ENCODE measurements at regions not wholly inside any gene's neighbourhood (a gene's known extent, or its start where the extent isn't known, plus 50 kb on each side); places are given as distances from the start of the nearest gene placed in this dataset.
"Not testable (repeated sequence)": the region's sequence is repeated elsewhere in the genome, so short reads cannot be mapped to it uniquely, and the experiment has no call there.

GRCh38 chr4:27964095-27964494, 1103.5 kb downstream of the STIM2 start:
- DNase-seq (ENCODE audit: low spot score) = no peak

- no peak for DNase-seq (ENCODE audit: low spot score)
These were observed 1106.0 kb downstream of the STIM2 start for GRCh38 chr4:27966664-27967063.

GRCh38 chr4:27973056-27973455, 1112.4 kb downstream of the STIM2 start:
- peak; percentile 73 for DNase-seq (ENCODE audit: low spot score)

DNA sequence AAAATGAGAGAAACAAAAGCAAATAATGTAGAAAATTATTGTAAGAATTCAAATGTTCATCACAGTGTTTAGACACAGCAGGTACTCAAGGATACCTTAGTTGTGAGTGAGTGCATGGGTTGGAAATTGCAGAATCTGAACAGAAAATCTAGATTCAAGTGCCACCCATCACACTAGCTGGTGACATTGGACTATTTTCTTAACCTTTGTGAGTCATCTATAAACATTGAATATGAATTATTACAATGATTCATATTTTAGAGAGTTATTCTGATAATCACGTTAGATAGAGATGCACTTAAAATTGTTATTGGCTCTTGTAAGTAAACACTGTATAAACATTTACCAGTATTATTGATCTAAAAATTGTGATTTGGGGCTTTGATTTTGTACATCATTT, 1113.1 kb downstream of the STIM2 start:
- no peak for DNase-seq (ENCODE audit: low spot score)

DNA sequence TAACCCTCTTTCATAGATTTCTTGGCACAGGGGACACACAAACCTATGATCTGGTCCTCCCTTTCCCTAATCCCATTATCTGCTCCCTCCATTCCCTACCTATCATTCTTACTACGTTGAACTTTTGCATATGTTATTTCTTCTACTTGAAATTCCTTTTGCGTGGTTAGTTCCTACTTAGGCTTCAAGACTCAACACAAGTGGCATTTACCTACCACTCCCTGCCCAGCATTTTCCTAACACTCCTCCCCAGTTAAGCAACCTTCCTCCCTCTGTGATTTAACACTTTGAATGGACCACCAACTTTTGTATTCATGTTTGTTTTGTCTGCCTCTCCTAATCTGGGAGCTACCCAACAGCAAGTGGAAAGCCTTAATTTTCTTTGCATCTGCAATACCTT, 1113.7 kb downstream of the STIM2 start:
- no peak for DNase-seq (ENCODE audit: low spot score)

GRCh38 chr4:27974881-27975280, 1114.2 kb downstream of the STIM2 start:
- DNase-seq (ENCODE audit: low spot score) = not testable (repeated sequence)

DNA sequence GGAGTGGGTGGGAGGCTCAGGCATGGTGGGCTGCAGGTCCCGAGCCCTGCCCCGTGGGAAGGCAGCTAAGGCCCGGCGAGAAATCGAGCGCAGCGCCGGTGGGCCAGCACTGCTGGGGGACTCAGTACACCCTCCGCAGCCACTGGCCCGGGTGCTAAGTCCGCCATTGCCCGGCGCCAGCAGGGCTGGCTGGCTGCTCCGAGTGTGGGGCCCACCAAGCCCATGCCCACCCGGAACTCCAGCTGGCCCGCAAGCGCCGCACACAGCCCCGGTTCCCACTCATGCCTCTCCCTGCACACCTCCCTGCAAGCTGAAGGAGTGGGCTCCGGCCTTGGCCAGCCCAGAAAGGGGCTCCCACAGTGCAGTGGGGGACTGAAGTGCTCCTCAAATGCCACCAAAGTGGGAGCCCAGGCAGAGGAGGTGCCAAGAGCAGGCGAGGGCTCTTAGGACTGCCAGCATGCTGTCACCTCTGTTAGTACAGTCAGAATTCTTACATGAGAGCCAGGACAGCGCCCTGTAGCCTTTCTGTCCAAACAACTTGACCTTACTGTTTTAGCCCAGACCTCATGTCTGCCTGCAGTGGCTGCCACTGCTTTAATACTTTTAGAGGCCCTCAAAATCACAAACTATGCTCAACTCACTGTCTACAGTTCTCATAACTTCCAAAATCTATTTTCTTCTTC, 1117.9 kb downstream of the STIM2 start:
- DNase-seq (ENCODE audit: low spot score) = not testable (repeated sequence)

DNA sequence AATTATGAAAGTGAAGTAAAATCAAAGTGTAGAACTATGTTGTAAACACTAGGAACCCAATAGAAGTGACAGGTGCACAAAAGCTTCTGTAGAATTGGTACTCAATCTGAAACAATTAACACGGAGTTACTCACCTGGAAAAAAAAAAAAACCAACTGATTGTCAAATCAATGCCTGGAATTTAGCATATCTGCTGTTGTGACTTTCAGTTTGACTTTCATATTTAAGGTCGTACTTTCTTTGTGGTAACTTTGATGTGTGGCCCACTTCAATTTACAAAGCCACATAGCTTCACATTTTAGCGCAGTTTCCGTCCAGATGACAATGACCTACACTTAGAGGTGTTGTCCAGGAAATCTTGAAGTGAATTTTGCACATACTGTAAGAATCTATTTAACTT, 1124.9 kb downstream of the STIM2 start:
- DNase-seq (ENCODE audit: low spot score) = no peak

DNA sequence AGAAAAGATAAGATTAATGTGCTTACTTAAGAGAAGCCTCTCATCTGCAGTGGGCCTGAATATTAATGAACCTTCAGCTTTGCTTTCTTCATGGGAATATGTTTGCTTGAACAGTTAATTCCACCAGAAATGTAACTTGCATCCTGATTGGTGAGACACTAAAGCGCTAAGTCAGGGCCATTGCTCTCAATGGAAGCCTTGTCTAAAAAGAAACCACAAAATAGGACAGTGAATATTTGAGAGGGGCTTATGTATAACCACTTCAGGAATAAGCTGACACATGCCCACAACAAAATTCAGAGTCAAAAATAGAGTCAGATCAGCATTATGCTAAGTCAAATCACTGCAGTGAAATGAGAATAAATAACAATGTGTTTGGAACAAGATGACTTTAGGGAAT, 1125.8 kb downstream of the STIM2 start:
- DNase-seq (ENCODE audit: low spot score) = no peak

GRCh38 chr4:28001698-28002097, 1141.1 kb downstream of the STIM2 start:
- DNase-seq (ENCODE audit: low spot score) = no peak

- DNase-seq (ENCODE audit: low spot score) = no peak
These were observed 1143.9 kb downstream of the STIM2 start for GRCh38 chr4:28004520-28004919.

DNA sequence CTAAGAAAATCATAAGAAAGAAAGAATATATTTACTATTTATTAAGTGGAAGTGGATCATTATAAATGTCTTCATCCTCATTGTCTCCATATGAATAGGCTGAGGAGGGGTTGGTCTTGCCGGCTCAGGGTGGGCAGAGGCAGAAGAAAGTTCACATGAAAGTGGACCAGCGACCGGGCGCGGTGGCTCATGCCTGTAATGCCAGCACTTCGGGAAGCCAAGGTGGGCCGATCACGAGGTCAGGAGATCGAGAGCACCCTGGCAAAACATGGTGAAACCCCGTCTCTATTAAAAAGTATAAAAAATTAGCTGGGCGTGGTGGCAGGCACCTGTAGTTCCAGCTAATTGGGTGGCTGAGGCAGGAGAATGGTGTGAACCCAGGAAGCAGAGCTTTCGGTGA, 1145.4 kb downstream of the STIM2 start:
- no peak for DNase-seq (ENCODE audit: low spot score)

DNA sequence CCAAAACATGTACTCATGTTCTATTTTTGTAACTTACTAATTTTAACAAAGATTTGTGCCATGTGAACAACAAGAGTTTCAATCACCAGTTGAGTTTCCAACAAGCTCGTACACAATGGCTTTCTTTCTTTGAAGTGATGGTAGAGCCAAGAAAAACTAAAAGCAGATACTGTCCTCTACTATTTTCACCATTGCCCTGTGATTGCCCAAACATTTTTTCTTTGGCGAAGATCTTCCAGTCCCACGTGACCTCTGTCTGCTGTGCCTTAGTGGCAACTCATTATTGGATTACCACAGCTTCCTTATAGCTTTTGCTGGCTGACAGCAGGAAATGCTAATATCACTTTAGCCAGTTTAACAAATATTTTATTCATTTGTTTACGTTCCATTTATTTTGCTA, 1147.1 kb downstream of the STIM2 start:
- no peak for DNase-seq (ENCODE audit: low spot score)

DNA sequence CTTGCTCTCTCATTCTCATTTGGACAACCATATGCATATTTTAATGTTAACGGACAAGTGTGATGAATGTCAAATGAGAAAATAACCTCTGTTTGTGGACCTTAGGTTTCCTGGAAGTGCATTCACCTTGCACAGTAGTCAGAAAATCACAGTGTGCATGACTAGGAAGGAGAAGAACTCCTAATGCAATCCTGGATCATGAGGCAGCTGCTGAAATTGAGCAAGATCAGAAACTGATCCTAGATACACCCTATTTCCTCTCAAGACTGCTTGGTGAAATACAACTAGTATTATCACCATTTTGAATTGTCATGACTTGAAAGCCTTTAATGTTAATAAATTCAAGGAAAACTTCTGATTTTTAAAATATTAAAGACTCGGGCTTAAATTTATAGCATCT, 1148.9 kb downstream of the STIM2 start:
- no peak for DNase-seq (ENCODE audit: low spot score)

GRCh38 chr4:28010577-28011240, 1150.1 kb downstream of the STIM2 start:
- no peak for DNase-seq (ENCODE audit: low spot score)

GRCh38 chr4:28014469-28014868, 1153.8 kb downstream of the STIM2 start:
- DNase-seq (ENCODE audit: low spot score) = no peak

GRCh38 chr4:28015996-28016395, 1155.4 kb downstream of the STIM2 start:
- no peak for DNase-seq (ENCODE audit: low spot score)

GRCh38 chr4:28038253-28038652, 1177.6 kb downstream of the STIM2 start:
- not testable (repeated sequence) for DNase-seq (ENCODE audit: low spot score)

- no peak for DNase-seq (ENCODE audit: low spot score)
These were observed 1201.9 kb downstream of the STIM2 start for GRCh38 chr4:28062562-28062961.

- peak; percentile 8 for DNase-seq (ENCODE audit: low spot score)
These were observed 1213.4 kb downstream of the STIM2 start for GRCh38 chr4:28073860-28074555.

DNA sequence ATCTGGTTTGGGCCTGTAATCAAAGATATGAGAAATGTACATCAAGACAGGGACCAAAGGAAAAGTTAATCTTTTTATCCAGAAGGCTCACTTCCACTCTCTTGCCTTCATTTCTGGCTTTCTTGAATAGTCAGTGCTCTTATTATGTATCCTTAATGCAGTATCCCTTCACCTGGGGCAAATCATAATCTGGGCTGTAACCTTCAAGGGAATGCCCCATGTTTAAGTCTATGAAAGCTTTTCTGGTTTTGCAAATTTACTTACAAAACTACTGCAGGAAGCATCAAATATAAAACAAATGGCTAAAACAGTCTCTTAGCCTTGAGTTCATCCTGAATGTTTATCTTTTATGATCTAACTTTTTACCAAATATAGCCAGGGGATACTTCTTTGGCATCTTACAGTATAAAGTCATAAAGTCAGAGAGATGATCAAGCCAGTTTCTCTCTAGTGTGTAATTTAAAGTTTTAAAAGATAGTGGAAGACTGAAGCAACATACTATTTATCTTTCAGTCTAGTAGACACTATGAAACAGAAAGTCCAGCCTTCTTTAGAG, 1214.8 kb downstream of the STIM2 start:
- DNase-seq (ENCODE audit: low spot score) = no peak

- not testable (repeated sequence) for DNase-seq (ENCODE audit: low spot score)
These were observed 1216.6 kb downstream of the STIM2 start for GRCh38 chr4:28077203-28077602.
